ENCODE measurements at regions not wholly inside any gene's neighbourhood (a gene's known extent, or its start where the extent isn't known, plus 50 kb on each side); places are given as distances from the start of the nearest gene placed in this dataset.

GRCh38 chr1:199573047-199573446 lies 454.5 kb upstream of the NR5A2 start:
- POLR2A ChIA-PET, result no interaction called here
- Histone ChIP-seq H3K36me3 (ENCODE audit: control insufficient read depth in 2 of 2, insufficient read depth in 1 of 2, low read length in 2 of 2) (no peaks in the 10 kb centered on the region), H3K27ac (ENCODE audit: extremely low read depth, low read depth, low read length) (no peak overlapping the region), H3K4me1 (ENCODE audit: control insufficient read depth, insufficient read depth, low read length) (no peaks in the 10 kb centered on the region), H3K4me3 (ENCODE audit: low read depth, low read length) (no peak overlapping the region), H3K9me3 (ENCODE audit: control insufficient read depth, insufficient read depth, low read depth, low read length) (no peaks in the 10 kb centered on the region)
- CTCF ChIA-PET, result no interaction called here
- TF ChIP-seq, protein P1, sequence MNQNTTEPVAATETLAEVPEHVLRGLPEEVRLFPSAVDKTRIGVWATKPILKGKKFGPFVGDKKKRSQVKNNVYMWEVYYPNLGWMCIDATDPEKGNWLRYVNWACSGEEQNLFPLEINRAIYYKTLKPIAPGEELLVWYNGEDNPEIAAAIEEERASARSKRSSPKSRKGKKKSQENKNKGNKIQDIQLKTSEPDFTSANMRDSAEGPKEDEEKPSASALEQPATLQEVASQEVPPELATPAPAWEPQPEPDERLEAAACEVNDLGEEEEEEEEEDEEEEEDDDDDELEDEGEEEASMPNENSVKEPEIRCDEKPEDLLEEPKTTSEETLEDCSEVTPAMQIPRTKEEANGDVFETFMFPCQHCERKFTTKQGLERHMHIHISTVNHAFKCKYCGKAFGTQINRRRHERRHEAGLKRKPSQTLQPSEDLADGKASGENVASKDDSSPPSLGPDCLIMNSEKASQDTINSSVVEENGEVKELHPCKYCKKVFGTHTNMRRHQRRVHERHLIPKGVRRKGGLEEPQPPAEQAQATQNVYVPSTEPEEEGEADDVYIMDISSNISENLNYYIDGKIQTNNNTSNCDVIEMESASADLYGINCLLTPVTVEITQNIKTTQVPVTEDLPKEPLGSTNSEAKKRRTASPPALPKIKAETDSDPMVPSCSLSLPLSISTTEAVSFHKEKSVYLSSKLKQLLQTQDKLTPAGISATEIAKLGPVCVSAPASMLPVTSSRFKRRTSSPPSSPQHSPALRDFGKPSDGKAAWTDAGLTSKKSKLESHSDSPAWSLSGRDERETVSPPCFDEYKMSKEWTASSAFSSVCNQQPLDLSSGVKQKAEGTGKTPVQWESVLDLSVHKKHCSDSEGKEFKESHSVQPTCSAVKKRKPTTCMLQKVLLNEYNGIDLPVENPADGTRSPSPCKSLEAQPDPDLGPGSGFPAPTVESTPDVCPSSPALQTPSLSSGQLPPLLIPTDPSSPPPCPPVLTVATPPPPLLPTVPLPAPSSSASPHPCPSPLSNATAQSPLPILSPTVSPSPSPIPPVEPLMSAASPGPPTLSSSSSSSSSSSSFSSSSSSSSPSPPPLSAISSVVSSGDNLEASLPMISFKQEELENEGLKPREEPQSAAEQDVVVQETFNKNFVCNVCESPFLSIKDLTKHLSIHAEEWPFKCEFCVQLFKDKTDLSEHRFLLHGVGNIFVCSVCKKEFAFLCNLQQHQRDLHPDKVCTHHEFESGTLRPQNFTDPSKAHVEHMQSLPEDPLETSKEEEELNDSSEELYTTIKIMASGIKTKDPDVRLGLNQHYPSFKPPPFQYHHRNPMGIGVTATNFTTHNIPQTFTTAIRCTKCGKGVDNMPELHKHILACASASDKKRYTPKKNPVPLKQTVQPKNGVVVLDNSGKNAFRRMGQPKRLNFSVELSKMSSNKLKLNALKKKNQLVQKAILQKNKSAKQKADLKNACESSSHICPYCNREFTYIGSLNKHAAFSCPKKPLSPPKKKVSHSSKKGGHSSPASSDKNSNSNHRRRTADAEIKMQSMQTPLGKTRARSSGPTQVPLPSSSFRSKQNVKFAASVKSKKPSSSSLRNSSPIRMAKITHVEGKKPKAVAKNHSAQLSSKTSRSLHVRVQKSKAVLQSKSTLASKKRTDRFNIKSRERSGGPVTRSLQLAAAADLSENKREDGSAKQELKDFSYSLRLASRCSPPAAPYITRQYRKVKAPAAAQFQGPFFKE (tag by site-specific recombination; IDR thresholded peaks at IDR 0.05; ENCODE audit: borderline replicate concordance), result no peak
- TF ChIP-seq, protein P2, sequence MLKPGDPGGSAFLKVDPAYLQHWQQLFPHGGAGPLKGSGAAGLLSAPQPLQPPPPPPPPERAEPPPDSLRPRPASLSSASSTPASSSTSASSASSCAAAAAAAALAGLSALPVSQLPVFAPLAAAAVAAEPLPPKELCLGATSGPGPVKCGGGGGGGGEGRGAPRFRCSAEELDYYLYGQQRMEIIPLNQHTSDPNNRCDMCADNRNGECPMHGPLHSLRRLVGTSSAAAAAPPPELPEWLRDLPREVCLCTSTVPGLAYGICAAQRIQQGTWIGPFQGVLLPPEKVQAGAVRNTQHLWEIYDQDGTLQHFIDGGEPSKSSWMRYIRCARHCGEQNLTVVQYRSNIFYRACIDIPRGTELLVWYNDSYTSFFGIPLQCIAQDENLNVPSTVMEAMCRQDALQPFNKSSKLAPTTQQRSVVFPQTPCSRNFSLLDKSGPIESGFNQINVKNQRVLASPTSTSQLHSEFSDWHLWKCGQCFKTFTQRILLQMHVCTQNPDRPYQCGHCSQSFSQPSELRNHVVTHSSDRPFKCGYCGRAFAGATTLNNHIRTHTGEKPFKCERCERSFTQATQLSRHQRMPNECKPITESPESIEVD (tag by site-specific recombination; IDR thresholded peaks at IDR 0.05), result peak; percentile 72

GRCh38 chr1:199574950-199575349 lies 452.6 kb upstream of the NR5A2 start:
- POLR2A ChIA-PET, result no interaction called here
- H3K9me3 ChIP-seq (ENCODE audit: control insufficient read depth, insufficient read depth, low read depth, low read length), result no peaks in the 10 kb centered on the region
- H3K36me3 ChIP-seq (ENCODE audit: control insufficient read depth in 2 of 2, insufficient read depth in 1 of 2, low read length in 2 of 2), result no peaks in the 10 kb centered on the region
- H3K4me1 ChIP-seq (ENCODE audit: control insufficient read depth, insufficient read depth, low read length), result no peaks in the 10 kb centered on the region
- H3K4me3 ChIP-seq (ENCODE audit: low read depth, low read length), result no peak overlapping the region
- H3K27ac ChIP-seq (ENCODE audit: extremely low read depth, low read depth, low read length), result no peak overlapping the region
- TF ChIP-seq ZNF677 (tag by site-specific recombination; IDR thresholded peaks at IDR 0.05), result no peak
- TF ChIP-seq ZNF560 (tag by site-specific recombination; IDR thresholded peaks at IDR 0.05; ENCODE audit: borderline replicate concordance), result no peak
- TF ChIP-seq ZNF549 (tag by site-specific recombination; IDR thresholded peaks at IDR 0.05), result peak; percentile 86
- TF ChIP-seq, protein P3, sequence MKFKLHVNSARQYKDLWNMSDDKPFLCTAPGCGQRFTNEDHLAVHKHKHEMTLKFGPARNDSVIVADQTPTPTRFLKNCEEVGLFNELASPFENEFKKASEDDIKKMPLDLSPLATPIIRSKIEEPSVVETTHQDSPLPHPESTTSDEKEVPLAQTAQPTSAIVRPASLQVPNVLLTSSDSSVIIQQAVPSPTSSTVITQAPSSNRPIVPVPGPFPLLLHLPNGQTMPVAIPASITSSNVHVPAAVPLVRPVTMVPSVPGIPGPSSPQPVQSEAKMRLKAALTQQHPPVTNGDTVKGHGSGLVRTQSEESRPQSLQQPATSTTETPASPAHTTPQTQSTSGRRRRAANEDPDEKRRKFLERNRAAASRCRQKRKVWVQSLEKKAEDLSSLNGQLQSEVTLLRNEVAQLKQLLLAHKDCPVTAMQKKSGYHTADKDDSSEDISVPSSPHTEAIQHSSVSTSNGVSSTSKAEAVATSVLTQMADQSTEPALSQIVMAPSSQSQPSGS (tag by site-specific recombination; IDR thresholded peaks at IDR 0.05; ENCODE audit: low read depth), result no peak
- TF ChIP-seq KLF8 (tag by site-specific recombination; IDR thresholded peaks at IDR 0.05), result no peak
- CTCF ChIA-PET, result interaction anchor here (0.7 kb wide), 2 partner anchors 172 to 828 kb away, joined by 3 read pairs; no protein-coding TSS in a partner anchor

GRCh38 chr1:199580300-199580699 lies 447.2 kb upstream of the NR5A2 start:
- no peaks in the 10 kb centered on the region for H3K9me3 ChIP-seq (ENCODE audit: control insufficient read depth, insufficient read depth, low read depth, low read length)
- no peak overlapping the region for H3K4me3 ChIP-seq (ENCODE audit: low read depth, low read length)
- POLR2A ChIA-PET, result no interaction called here
- no peaks in the 10 kb centered on the region for H3K4me1 ChIP-seq (ENCODE audit: control insufficient read depth, insufficient read depth, low read length)
- CTCF ChIA-PET, result no interaction called here
- H3K36me3 ChIP-seq (ENCODE audit: control insufficient read depth in 2 of 2, insufficient read depth in 1 of 2, low read length in 2 of 2), result no peaks in the 10 kb centered on the region
- no peak overlapping the region for H3K27ac ChIP-seq (ENCODE audit: extremely low read depth, low read depth, low read length)
- TF ChIP-seq ZBTB20 (tag by site-specific recombination; IDR thresholded peaks at IDR 0.05) (no peak), ZNF639 (tag by site-specific recombination; IDR thresholded peaks at IDR 0.05) (no peak), GLI4 (tag by site-specific recombination; IDR thresholded peaks at IDR 0.05) (no peak), YY1 (tag by site-specific recombination; IDR thresholded peaks at IDR 0.05) (no peak), ZNF747 (tag by site-specific recombination; IDR thresholded peaks at IDR 0.05) (no peak), ZNF132 (tag by site-specific recombination; IDR thresholded peaks at IDR 0.05; ENCODE audit: borderline replicate concordance) (no peak), GLI2 (tag by site-specific recombination; IDR thresholded peaks at IDR 0.05; ENCODE audit: borderline replicate concordance, low read depth) (no peak), ZFP41 (tag by site-specific recombination; IDR thresholded peaks at IDR 0.05; ENCODE audit: borderline replicate concordance) (no peak)
- TF ChIP-seq, protein P4, sequence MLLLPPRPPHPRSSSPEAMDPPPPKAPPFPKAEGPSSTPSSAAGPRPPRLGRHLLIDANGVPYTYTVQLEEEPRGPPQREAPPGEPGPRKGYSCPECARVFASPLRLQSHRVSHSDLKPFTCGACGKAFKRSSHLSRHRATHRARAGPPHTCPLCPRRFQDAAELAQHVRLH (tag by site-specific recombination; IDR thresholded peaks at IDR 0.05), result no peak
- TF ChIP-seq, protein P5, sequence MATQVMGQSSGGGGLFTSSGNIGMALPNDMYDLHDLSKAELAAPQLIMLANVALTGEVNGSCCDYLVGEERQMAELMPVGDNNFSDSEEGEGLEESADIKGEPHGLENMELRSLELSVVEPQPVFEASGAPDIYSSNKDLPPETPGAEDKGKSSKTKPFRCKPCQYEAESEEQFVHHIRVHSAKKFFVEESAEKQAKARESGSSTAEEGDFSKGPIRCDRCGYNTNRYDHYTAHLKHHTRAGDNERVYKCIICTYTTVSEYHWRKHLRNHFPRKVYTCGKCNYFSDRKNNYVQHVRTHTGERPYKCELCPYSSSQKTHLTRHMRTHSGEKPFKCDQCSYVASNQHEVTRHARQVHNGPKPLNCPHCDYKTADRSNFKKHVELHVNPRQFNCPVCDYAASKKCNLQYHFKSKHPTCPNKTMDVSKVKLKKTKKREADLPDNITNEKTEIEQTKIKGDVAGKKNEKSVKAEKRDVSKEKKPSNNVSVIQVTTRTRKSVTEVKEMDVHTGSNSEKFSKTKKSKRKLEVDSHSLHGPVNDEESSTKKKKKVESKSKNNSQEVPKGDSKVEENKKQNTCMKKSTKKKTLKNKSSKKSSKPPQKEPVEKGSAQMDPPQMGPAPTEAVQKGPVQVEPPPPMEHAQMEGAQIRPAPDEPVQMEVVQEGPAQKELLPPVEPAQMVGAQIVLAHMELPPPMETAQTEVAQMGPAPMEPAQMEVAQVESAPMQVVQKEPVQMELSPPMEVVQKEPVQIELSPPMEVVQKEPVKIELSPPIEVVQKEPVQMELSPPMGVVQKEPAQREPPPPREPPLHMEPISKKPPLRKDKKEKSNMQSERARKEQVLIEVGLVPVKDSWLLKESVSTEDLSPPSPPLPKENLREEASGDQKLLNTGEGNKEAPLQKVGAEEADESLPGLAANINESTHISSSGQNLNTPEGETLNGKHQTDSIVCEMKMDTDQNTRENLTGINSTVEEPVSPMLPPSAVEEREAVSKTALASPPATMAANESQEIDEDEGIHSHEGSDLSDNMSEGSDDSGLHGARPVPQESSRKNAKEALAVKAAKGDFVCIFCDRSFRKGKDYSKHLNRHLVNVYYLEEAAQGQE (tag by site-specific recombination; IDR thresholded peaks at IDR 0.05), result no peak

Measured in HEK293 (cell line).